Body of pancreas (tissue), 4 donors: ENCODE measurements at regions not wholly inside any gene's neighbourhood (a gene's known extent, or its start where the extent isn't known, plus 50 kb on each side); places are given as distances from the start of the nearest gene placed in this dataset.

Experiments used
- ATAC-seq: fragments of 150-250 bp; one replicate; pipeline ENCODE4 v1.9.1; 2016
- DNase-seq, 4 donors: peaks; one replicate each; pipeline ENCODE4 v3.0.0-alpha.2; 2019
- H3K27ac ChIP-seq, 4 donors: fragments of 200-600 bp; sonication (generic); 1 replicate in 3 of 4; 2 replicates in 1 of 4; pipeline versions ENCODE4 v1.5.1 to v1.6.1; 2016 to 2019; ENCODE audit warnings: mild to moderate bottlenecking in 1 of 4, mixed read lengths in 1 of 4, moderate library complexity in 1 of 4
- H3K27me3 ChIP-seq, 2 donors: fragments of 200-600 bp; sonication (generic); one replicate each; pipeline ENCODE4 v1.6.0; 2016; ENCODE audit warnings: mild to moderate bottlenecking in 1 of 2
- H3K36me3 ChIP-seq, 2 donors: fragments of 200-600 bp; sonication (generic); replicated peaks in 1 of 2; 2 replicates each; pipeline ENCODE4 v1.5.1; 2016; ENCODE audit warnings: low read depth in 2 of 2; ENCODE audit not compliant: insufficient read depth in 1 of 2
- H3K4me1 ChIP-seq: fragments of 200-600 bp; sonication (generic); one replicate; pipeline ENCODE4 v1.6.0; 2016
- H3K4me3 ChIP-seq, 2 donors: fragments of 200-600 bp; sonication (generic); 1 replicate in 1 of 2; 2 replicates in 1 of 2; pipeline ENCODE4 v1.5.1; 2016 to 2019
- H3K9me3 ChIP-seq, 3 donors: fragments of 200-600 bp; sonication (generic); 1 replicate in 2 of 3; 2 replicates in 1 of 3; pipeline ENCODE4 v1.5.1; 2016
- POLR2A ChIP-seq, 3 donors: fragments of 450-650 bp; IDR thresholded peaks; one replicate each; pipeline ENCODE4 v1.6.1; 2016; ENCODE audit warnings: antibody characterized with exemption in 3 of 3, mild to moderate bottlenecking in 2 of 3
- WGBS, 2 donors: methylation state at CpG; one replicate each; pipeline ENCODE4 v1.1.5; 2017; 5-methylcytosine and 5-hydroxymethylcytosine counted together
- intact Hi-C: fragments of 100-400 bp; cut with DNase I; formaldehyde crosslinking; loops from one replicate; pipeline ENCODE4 v1.15.1; 2023
- TF ChIP-seq, protein P1 (sequence below), 7 experiments: fragments of 450-650 bp in 4 of 7; fragments of 200-600 bp in 3 of 7; sonication (generic) in 3 of 7; IDR thresholded peaks; one replicate each; pipeline ENCODE4 v1.5.1; 2016 to 2019; ENCODE audit warnings: antibody characterized with exemption in 7 of 7

DNA sequence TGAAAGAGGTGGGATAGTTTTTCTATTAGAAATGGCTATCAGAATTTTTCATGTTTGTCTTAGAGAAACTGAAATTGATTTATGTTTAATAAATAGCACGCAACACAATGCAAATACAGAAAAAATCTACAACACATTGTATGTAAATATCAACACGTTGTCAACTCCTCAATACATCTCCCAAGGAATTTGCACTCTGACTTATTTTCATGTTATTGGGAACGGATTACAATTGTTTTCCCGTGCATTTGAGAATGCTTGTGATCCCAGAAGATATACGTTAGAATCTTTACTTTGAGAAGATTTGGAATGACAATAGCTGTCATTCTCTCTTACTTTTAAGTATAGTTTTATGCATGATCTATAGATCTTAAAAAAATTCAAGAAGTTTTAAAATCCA lies 313.8 kb upstream of the AKR1E2 start:
- Histone ChIP-seq H3K9me3 (no peaks in the 10 kb centered on the region), H3K36me3 (no peaks in the 10 kb centered on the region), H3K4me3 (no peak overlapping the region), H3K27me3 (no peaks in the 10 kb centered on the region), H3K4me1 (no peaks in the 10 kb centered on the region), H3K27ac (no peak overlapping the region)
- intact Hi-C loops = loop anchor here (10.0 kb wide), 1 partner anchor 263 kb away; no protein-coding TSS in a partner anchor
- TF ChIP-seq POLR2A (IDR thresholded peaks at IDR 0.05) = no peak
- TF ChIP-seq, protein P1, sequence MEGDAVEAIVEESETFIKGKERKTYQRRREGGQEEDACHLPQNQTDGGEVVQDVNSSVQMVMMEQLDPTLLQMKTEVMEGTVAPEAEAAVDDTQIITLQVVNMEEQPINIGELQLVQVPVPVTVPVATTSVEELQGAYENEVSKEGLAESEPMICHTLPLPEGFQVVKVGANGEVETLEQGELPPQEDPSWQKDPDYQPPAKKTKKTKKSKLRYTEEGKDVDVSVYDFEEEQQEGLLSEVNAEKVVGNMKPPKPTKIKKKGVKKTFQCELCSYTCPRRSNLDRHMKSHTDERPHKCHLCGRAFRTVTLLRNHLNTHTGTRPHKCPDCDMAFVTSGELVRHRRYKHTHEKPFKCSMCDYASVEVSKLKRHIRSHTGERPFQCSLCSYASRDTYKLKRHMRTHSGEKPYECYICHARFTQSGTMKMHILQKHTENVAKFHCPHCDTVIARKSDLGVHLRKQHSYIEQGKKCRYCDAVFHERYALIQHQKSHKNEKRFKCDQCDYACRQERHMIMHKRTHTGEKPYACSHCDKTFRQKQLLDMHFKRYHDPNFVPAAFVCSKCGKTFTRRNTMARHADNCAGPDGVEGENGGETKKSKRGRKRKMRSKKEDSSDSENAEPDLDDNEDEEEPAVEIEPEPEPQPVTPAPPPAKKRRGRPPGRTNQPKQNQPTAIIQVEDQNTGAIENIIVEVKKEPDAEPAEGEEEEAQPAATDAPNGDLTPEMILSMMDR (IDR thresholded peaks at IDR 0.05) = no peak
- 49% methylated on average over 5 of the region's 5 CpGs for WGBS, 2 donors
- DNase-seq = no peak
- ATAC-seq = no peak

DNA sequence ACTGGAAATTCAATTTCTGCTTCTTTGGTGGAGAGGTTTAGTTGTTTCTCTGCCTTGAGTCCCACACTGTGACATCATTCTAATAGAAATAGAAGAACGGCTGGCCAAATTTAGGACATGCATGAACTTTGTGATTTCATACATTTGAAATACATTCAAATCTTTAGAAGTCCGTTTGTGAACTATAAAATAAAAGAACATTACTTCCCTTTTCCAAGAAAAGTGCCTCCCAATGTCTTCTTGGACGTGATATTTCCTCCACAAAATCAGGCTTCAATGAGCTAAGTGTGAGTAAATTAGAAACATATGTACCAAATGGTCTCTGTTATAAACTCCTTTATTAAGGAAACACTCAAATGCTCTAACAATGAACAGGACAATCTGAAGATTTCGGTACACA lies 314.5 kb upstream of the AKR1E2 start:
- no peak for ATAC-seq
- TF ChIP-seq POLR2A (IDR thresholded peaks at IDR 0.05) = no peak
- TF ChIP-seq, protein P1 (IDR thresholded peaks at IDR 0.05) = no peak
- no peaks in the 10 kb centered on the region for H3K4me1 ChIP-seq
- intact Hi-C loops = loop anchor here (10.0 kb wide), 1 partner anchor 263 kb away; no protein-coding TSS in a partner anchor
- no peaks in the 10 kb centered on the region for H3K36me3 ChIP-seq
- 44 to 51% methylated on average over 4 of the region's 4 CpGs for whole genome bisulfite sequencing, 2 donors
- no peak for DNase-seq
- H3K4me3 ChIP-seq = no peak overlapping the region
- H3K27me3 ChIP-seq = no peaks in the 10 kb centered on the region
- H3K27ac ChIP-seq = no peak overlapping the region
- H3K9me3 ChIP-seq = no peaks in the 10 kb centered on the region

DNA sequence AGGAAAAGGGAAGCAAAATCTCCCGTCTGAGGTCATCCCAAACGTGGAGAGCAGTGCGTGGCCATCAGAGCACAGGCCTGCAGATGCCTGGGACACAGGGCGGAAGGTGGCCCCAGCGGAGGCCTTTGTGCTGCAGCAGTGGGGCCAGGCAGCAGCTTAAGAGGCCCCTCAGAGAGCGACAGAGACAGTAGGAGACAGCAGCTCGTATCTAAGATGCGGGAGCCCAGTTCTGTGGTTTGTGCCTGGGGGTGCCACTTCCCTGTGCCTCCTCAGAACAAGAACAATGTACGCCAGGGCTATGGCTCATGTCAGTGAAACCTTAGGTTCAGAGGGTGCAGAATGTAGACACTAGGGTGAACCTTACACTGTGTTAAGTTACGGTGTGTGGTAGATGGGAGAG lies 316.6 kb upstream of the AKR1E2 start:
- intact Hi-C loops = no loop called here
- Histone ChIP-seq H3K27ac (no peak overlapping the region), H3K27me3 (no peaks in the 10 kb centered on the region), H3K4me1 (no peaks in the 10 kb centered on the region), H3K9me3 (no peaks in the 10 kb centered on the region), H3K36me3 (no peaks in the 10 kb centered on the region), H3K4me3 (no peak overlapping the region)
- no peak for DNase-seq
- TF ChIP-seq, protein P1 (IDR thresholded peaks at IDR 0.05) = no peak
- no peak for TF ChIP-seq POLR2A (IDR thresholded peaks at IDR 0.05)
- no peak for ATAC-seq
- WGBS, 2 donors = 67 to 76% methylated on average over 10 of the region's 10 CpGs

DNA sequence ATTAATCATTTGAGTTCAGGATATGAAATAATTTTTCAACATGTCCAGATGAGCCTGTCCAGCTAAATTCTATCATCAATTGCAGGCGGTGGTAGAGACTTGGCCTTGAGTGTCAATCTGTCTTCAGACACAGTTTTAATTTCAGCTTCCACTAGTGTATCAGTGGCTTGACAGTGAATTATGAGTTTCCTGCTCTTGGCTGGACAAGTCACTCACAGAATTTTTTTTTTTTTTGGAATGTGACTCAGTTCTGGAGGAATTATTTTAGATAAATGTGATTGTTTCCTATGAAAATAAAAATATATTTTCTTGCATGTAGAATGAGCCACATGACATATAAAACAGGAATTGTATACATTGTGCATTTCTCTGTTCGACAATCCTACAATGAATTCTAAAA lies 319.9 kb upstream of the AKR1E2 start:
- H3K4me3 ChIP-seq = no peak overlapping the region
- no peaks in the 10 kb centered on the region for H3K9me3 ChIP-seq
- no peaks in the 10 kb centered on the region for H3K36me3 ChIP-seq
- DNase-seq (no peak), ATAC-seq (no peak)
- H3K27me3 ChIP-seq = no peaks in the 10 kb centered on the region
- no peak for TF ChIP-seq POLR2A (IDR thresholded peaks at IDR 0.05)
- TF ChIP-seq, protein P1 (IDR thresholded peaks at IDR 0.05) = no peak
- no peak overlapping the region for H3K27ac ChIP-seq
- H3K4me1 ChIP-seq = peaks cover 2% of the 10 kb centered on the region
- intact Hi-C loops = no loop called here
- 68 to 76% methylated on average over 2 of the region's 2 CpGs for WGBS, 2 donors

DNA sequence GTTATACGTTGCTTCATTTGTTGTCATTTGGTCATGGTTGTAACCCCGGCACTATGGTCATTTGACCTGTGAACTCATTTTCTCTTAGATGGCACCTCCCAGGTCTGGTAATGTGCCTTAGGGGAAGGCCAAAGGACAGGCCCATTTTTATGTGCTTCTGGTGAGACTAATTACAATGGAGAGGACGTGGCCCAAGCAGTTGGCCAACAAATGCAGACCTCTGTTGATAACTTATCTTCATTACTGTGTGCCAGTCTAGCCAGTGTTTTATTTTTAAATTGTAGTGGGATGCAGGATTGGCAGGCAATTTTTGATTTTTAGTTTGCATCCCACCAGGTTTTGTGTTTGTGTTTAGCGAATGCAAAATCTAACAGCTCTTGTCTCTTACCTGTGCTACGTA lies 321.5 kb upstream of the AKR1E2 start:
- Histone ChIP-seq H3K9me3 (no peaks in the 10 kb centered on the region), H3K27ac (no peak overlapping the region), H3K27me3 (no peaks in the 10 kb centered on the region), H3K4me1 (peaks cover 2% of the 10 kb centered on the region), H3K36me3 (no peaks in the 10 kb centered on the region), H3K4me3 (no peak overlapping the region)
- DNase-seq (no peak), ATAC-seq (no peak)
- TF ChIP-seq, protein P1 (IDR thresholded peaks at IDR 0.05) = no peak
- TF ChIP-seq POLR2A (IDR thresholded peaks at IDR 0.05) = no peak
- intact Hi-C loops = no loop called here
- WGBS, 2 donors = 83% methylated on average over 5 of the region's 5 CpGs
